ENCODE measurements at regions not wholly inside any gene's neighbourhood (a gene's known extent, or its start where the extent isn't known, plus 50 kb on each side); places are given as distances from the start of the nearest gene placed in this dataset.
"Not testable (repeated sequence)": the region's sequence is repeated elsewhere in the genome, so short reads cannot be mapped to it uniquely, and the experiment has no call there.

GRCh38 chr2:156004459-156004858 lies 328.1 kb downstream of the NR4A2 start:
- DNase-seq (ENCODE audit: low read depth), result no peak

- DNase-seq (ENCODE audit: low read depth), result no peak
Measured at GRCh38 chr2:156003780-156004179, 328.7 kb downstream of the NR4A2 start.

- no peak for DNase-seq (ENCODE audit: low read depth)
Measured at GRCh38 chr2:156001851-156002250, 330.7 kb downstream of the NR4A2 start.

GRCh38 chr2:155997538-155997937 lies 335.0 kb downstream of the NR4A2 start:
- no peak for DNase-seq (ENCODE audit: low read depth)

GRCh38 chr2:155994315-155994714 lies 338.2 kb downstream of the NR4A2 start:
- DNase-seq (ENCODE audit: low read depth), result no peak

- no peak for DNase-seq (ENCODE audit: low read depth)
Measured at GRCh38 chr2:155983845-155984244, 348.7 kb downstream of the NR4A2 start.

GRCh38 chr2:155982135-155982534 lies 350.4 kb downstream of the NR4A2 start:
- no peak for DNase-seq (ENCODE audit: low read depth)

GRCh38 chr2:155980941-155981560 lies 351.5 kb downstream of the NR4A2 start:
- DNase-seq (ENCODE audit: low read depth), result no peak

GRCh38 chr2:155975734-155976133 lies 356.8 kb downstream of the NR4A2 start:
- DNase-seq (ENCODE audit: low read depth), result no peak

GRCh38 chr2:155972916-155973315 lies 359.6 kb downstream of the NR4A2 start:
- no peak for DNase-seq (ENCODE audit: low read depth)

- DNase-seq (ENCODE audit: low read depth), result not testable (repeated sequence)
Measured at GRCh38 chr2:155966064-155966471, 366.5 kb downstream of the NR4A2 start.

GRCh38 chr2:155965415-155966063 lies 367.0 kb downstream of the NR4A2 start:
- no peak for DNase-seq (ENCODE audit: low read depth)

GRCh38 chr2:155961641-155962040 lies 370.9 kb downstream of the NR4A2 start:
- DNase-seq (ENCODE audit: low read depth), result no peak

GRCh38 chr2:155958834-155959233 lies 373.7 kb downstream of the NR4A2 start:
- DNase-seq (ENCODE audit: low read depth), result no peak

GRCh38 chr2:155947069-155947468 lies 385.5 kb downstream of the NR4A2 start:
- no peak for DNase-seq (ENCODE audit: low read depth)

GRCh38 chr2:155944218-155944617 lies 388.3 kb downstream of the NR4A2 start:
- DNase-seq (ENCODE audit: low read depth), result no peak

GRCh38 chr2:155930312-155930711 lies 402.2 kb downstream of the NR4A2 start:
- no peak for DNase-seq (ENCODE audit: low read depth)

GRCh38 chr2:155917380-155917779 lies 415.1 kb downstream of the NR4A2 start:
- no peak for DNase-seq (ENCODE audit: low read depth)

- DNase-seq (ENCODE audit: low read depth), result no peak
Measured at GRCh38 chr2:155913356-155913755, 419.2 kb downstream of the NR4A2 start.

- DNase-seq (ENCODE audit: low read depth), result no peak
Measured at GRCh38 chr2:155908567-155908966, 424.0 kb downstream of the NR4A2 start.

GRCh38 chr2:155907211-155907610 lies 425.3 kb downstream of the NR4A2 start:
- no peak for DNase-seq (ENCODE audit: low read depth)

- DNase-seq (ENCODE audit: low read depth), result no peak
Measured at GRCh38 chr2:155905657-155906056, 426.9 kb downstream of the NR4A2 start.

GRCh38 chr2:155904720-155905119 lies 427.8 kb downstream of the NR4A2 start:
- no peak for DNase-seq (ENCODE audit: low read depth)

- DNase-seq (ENCODE audit: low read depth), result no peak
Measured at GRCh38 chr2:155902635-155903034, 429.9 kb downstream of the NR4A2 start.
